HG03060 (cell line): ENCODE measurements at regions not wholly inside any gene's neighbourhood (a gene's known extent, or its start where the extent isn't known, plus 50 kb on each side); places are given as distances from the start of the nearest gene placed in this dataset.
A peak's percentile ranks its signal among the peaks of the same experiment; 100 is the strongest.

Experiments used
- ATAC-seq: cut with Tn5 transposase; IDR thresholded peaks from one replicate; pipeline ENCODE4 v1.9.1; 2021; ENCODE audit warnings: low read depth, moderate number of reproducible peaks; ENCODE audit not compliant: unreplicated experiment

- no peak for ATAC-seq
Observed at GRCh38 chr2:226158229-226158628, 641.4 kb downstream of the IRS1 start.

GRCh38 chr2:226155093-226155875 lies 644.3 kb downstream of the IRS1 start:
- no peak for ATAC-seq

GRCh38 chr2:226154610-226155009 lies 645.0 kb downstream of the IRS1 start:
- no peak for ATAC-seq

- no peak for ATAC-seq
Observed at GRCh38 chr2:226153553-226153952, 646.1 kb downstream of the IRS1 start.

DNA sequence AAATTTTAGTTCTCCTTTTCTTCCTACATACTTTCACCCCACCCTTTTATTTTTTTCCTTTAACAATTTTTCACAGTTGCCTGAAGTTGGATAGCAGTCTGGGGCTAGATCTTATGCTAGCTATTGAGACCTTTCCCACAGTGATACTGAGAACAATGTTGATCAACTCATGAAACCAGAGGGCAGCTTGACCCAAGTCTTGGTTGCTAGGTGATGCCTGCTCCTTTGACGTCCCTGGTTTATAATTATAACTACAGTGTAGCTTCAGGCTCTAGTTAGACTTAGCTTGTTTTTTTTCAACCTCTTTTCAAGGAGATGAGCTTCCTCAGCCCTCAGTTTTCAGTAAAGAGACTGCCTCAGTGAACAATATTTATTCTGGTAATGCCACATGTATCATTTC lies 648.5 kb downstream of the IRS1 start:
- ATAC-seq, result no peak

GRCh38 chr2:226143091-226143490 lies 656.5 kb downstream of the IRS1 start:
- ATAC-seq, result no peak

- ATAC-seq, result no peak
Observed at GRCh38 chr2:226142463-226142862, 657.2 kb downstream of the IRS1 start.

GRCh38 chr2:226140594-226140993 lies 659.0 kb downstream of the IRS1 start:
- no peak for ATAC-seq

GRCh38 chr2:226139759-226140158 lies 659.9 kb downstream of the IRS1 start:
- no peak for ATAC-seq

- peak; percentile 37 for ATAC-seq
Observed at GRCh38 chr2:226137201-226137811, 662.3 kb downstream of the IRS1 start.

- peak; percentile 52 for ATAC-seq
Observed at GRCh38 chr2:226136739-226137138, 662.9 kb downstream of the IRS1 start.

- ATAC-seq, result no peak
Observed at GRCh38 chr2:226135861-226136548, 663.6 kb downstream of the IRS1 start.

DNA sequence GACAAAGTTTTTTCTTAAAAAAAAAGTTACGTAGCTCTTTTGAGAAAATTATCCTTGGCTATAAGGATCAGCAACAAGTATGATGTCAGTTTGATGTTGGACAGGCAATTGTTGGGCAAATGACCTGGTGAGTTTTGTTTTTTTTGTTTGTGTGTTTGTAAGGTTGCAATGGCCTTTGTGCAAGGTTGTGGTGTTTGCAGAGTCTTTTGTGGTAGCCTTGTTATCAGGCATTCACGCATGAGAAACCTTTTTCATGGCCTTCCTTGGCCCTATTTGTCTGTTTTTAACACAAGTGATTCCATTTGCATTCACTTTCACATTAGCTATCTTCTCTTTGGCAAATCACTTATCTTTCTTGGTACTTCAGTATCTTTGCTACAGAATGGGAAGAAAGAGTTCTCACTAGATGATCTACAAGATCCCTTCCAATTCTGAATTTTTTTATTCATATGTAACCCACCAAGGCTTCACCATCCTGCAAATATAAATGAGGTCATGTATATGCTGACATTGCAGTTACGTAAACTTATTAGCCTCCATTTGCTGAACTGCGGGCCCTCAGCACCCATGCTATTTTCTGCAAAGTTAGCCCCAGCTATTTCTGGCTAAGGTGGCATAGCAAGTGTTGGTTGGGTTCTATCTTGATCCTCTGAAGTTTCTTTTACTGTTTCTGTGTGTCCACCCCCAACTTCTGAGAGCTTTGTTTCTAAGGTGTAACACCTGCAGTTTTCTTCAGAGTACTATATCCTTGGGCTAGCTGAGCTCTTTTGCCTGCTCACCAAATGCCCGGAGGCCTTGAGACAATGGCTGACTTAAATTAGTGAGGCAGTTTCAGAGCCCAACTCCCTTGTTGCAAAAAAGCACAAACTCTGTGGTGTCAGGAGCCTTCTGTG lies 667.1 kb downstream of the IRS1 start:
- no peak for ATAC-seq

DNA sequence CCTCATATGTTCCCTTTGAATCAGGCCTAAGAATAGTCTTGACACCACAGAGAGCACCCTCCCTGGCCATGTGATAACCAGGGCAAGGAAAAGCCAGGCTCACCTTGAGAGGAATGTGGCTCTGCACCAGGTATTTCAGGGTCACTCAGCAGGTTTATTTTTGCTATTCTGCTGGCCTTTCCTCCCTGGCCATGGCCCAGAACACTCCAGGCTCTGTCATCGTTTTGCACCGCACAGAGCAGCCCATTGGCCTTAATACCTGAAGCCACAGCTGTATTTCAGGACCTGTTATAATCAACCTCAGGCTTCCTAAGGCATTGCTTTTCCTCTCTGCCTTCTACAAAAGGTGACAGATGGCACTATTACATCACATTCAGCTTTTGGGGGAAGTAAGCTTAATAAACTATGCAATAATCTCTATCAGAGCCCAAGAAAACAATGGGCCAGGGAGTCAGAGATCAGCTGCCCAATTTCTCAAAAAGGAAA lies 668.3 kb downstream of the IRS1 start:
- no peak for ATAC-seq

GRCh38 chr2:226130192-226130591 lies 669.4 kb downstream of the IRS1 start:
- no peak for ATAC-seq

DNA sequence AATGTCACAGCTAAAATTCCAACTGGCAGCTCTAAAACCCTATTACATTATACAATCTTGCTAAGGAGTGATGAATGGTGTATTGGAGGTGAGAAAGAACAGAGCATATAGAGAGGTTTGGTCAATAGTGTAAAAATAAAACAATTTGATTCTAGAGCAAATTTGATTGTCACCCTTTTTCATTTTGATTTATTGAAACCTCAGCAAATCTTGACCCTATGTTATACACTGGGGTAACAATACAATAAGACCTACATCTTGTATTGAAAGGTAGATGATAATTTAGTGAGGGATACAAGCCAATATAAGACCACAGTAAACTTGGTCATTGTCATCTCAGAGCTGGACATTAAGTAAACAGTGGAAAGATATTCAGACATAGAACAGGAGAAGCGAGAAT lies 671.9 kb downstream of the IRS1 start:
- no peak for ATAC-seq

GRCh38 chr2:226126104-226126503 lies 673.5 kb downstream of the IRS1 start:
- ATAC-seq, result no peak

DNA sequence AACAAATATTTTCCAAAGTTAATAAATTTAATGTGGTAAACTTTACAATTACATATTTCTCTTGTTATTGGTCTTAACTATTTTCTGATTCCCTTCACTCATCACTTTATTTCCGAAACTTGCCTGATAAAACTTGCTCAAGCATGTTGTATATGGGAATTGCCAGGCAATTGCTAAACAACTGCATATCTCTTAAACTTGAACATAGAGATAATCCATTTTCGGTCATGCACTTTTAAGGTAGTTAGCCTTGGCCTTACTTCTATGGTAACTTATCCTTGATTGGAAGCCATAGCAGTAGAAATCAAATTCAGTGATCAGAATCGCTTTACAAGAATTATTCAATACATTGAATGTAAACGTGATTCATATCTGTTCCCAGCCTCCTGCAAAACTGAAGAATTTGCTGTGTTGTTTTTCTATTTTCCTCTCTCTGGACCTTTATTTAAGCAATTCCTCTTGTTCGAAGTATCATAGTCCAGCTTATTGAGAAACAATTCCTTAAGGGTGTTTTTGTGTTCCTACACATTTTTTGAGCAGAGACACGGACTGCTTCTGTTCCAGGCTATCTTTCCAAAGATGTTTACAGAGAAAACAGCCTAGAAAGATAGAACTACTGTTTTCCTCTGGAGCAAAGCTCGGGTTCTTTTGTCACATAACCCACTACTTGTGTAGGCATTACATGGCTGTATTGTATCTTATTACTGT lies 674.3 kb downstream of the IRS1 start:
- ATAC-seq, result no peak

- no peak for ATAC-seq
Observed at GRCh38 chr2:226124548-226125011, 675.0 kb downstream of the IRS1 start.

DNA sequence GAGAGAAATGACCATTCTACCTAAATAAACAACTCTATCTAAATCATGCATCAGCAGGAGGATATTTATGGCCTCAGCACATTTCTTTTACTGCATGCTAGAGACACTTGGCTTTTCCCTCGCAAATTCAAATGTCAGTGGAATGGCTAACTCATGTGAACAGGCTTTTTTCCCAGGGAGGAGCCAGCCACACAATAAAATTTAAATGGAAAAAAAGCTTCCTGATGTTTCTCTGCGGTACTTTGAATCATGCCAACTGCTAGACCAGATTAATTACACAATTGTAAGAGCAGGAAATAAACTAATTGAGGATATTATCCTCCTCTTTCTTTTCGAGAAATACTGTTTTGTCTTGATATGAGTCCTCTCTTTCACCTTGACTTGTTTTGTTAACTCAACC lies 676.3 kb downstream of the IRS1 start:
- no peak for ATAC-seq
